Stomach (tissue), 8 donors: ENCODE measurements at regions not wholly inside any gene's neighbourhood (a gene's known extent, or its start where the extent isn't known, plus 50 kb on each side); places are given as distances from the start of the nearest gene placed in this dataset.

ENCODE experiments used
- DNase-seq, 2 donors: peaks; one replicate each; pipeline versions ENCODE4 v3.0.0 to v3.0.0-alpha.2; 2013 to 2019
- H3K27ac ChIP-seq, 5 donors: fragments of 200-600 bp in 4 of 5; sonication (generic) in 4 of 5; one replicate each; pipeline ENCODE4 v1.5.1; 2013 to 2019; ENCODE audit warnings: mild to moderate bottlenecking in 1 of 5, moderate library complexity in 1 of 5
- H3K27me3 ChIP-seq, 3 donors: fragments of 200-600 bp; sonication (generic); one replicate each; pipeline ENCODE4 v1.5.1; 2017 to 2019; ENCODE audit warnings: mixed run types in 1 of 3
- H3K36me3 ChIP-seq, 4 donors: fragments of 200-600 bp; sonication (generic); 1 replicate in 3 of 4; 2 replicates in 1 of 4; pipeline ENCODE4 v1.5.1; 2016 to 2019
- H3K4me1 ChIP-seq, 4 donors: fragments of 200-600 bp; sonication (generic); one replicate each; pipeline ENCODE4 v1.5.1; 2016 to 2019
- H3K4me3 ChIP-seq, 4 donors: fragments of 200-600 bp; sonication (generic) in 3 of 4; one replicate each; pipeline ENCODE4 v1.5.1; 2016 to 2019; ENCODE audit warnings: mild to moderate bottlenecking in 1 of 4
- H3K9me3 ChIP-seq, 4 donors: fragments of 200-600 bp; sonication (generic); one replicate each; pipeline ENCODE4 v1.5.1; 2016 to 2019
- CTCF ChIP-seq, 7 experiments: fragments of 450-650 bp in 4 of 7; fragments of 200-600 bp in 3 of 7; sonication (generic) in 3 of 7; IDR thresholded peaks; one replicate each; pipeline ENCODE4 v1.5.1; 2016 to 2019; ENCODE audit warnings: antibody characterized with exemption in 7 of 7, control low read depth in 2 of 7, mild to moderate bottlenecking in 1 of 7
- EP300 ChIP-seq: sonication (generic); formaldehyde crosslinking; IDR thresholded peaks from one replicate; pipeline ENCODE4 v1.6.1; 2017; ENCODE audit warnings: antibody characterized with exemption
- POLR2A ChIP-seq, 4 donors: fragments of 450-650 bp; IDR thresholded peaks; one replicate each; pipeline ENCODE4 v1.6.1; 2016; ENCODE audit warnings: antibody characterized with exemption in 4 of 4, control low read depth in 2 of 4, mild to moderate bottlenecking in 1 of 4, moderate library complexity in 1 of 4
- POLR2AphosphoS5 ChIP-seq, 3 donors: sonication (generic); formaldehyde crosslinking; IDR thresholded peaks; one replicate each; pipeline ENCODE4 v1.6.1; 2016; ENCODE audit warnings: antibody characterized with exemption in 3 of 3
- WGBS, 5 donors: extraction: QIAGEN DNeasy Blood & Tissue Kit in 3 of 5; methylation state at CpG; one replicate each; pipeline versions ENCODE4 v1.1.5 to v1.1.7; 2013 to 2018; 5-methylcytosine and 5-hydroxymethylcytosine counted together
- intact Hi-C: fragments of 100-400 bp; cut with DNase I; formaldehyde crosslinking; loops from one replicate; pipeline ENCODE4 v1.15.1; 2023; ENCODE audit warnings: low total_unique reads
- donor health status: healthy with polysubstance abuse.
- donor health status: Bipolar disorder and iron deficiency.
- donor health status: healthy.

GRCh38 chr11:134633276-134633675 is 221.2 kb upstream of the B3GAT1 start:
- Histone ChIP-seq H3K4me3 (no peak overlapping the region), H3K36me3 (no peaks in the 10 kb centered on the region), H3K27ac (no peak overlapping the region), H3K9me3 (no peaks in the 10 kb centered on the region), H3K27me3 (peaks cover 0 to 9% (median 0%) of the 10 kb centered on the region in 3 donors), H3K4me1 (no peaks in the 10 kb centered on the region)
- WGBS, 5 donors: 80 to 85% (median 83%) methylated on average over 6 of the region's 6 CpGs
- intact Hi-C loops: no loop called here
- no peak for TF ChIP-seq POLR2AphosphoS5 (IDR thresholded peaks at IDR 0.05)
- TF ChIP-seq EP300: no peak
- TF ChIP-seq POLR2A (IDR thresholded peaks at IDR 0.05): no peak
- TF ChIP-seq CTCF (IDR thresholded peaks at IDR 0.05): no peak
- no peak for DNase-seq

GRCh38 chr11:134632347-134633119 is 220.5 kb upstream of the B3GAT1 start:
- 77 to 81% (median 79%) methylated on average over 13 to 16 of the region's 16 CpGs for WGBS, 5 donors
- no peak overlapping the region for H3K27ac ChIP-seq
- intact Hi-C loops: no loop called here
- no peak for DNase-seq
- no peak overlapping the region for H3K4me3 ChIP-seq
- no peaks in the 10 kb centered on the region for H3K4me1 ChIP-seq
- peaks cover 0 to 15% (median 0%) of the 10 kb centered on the region in 3 donors for H3K27me3 ChIP-seq
- H3K9me3 ChIP-seq: no peaks in the 10 kb centered on the region
- TF ChIP-seq POLR2A (IDR thresholded peaks at IDR 0.05) (no peak), EP300 (no peak), POLR2AphosphoS5 (IDR thresholded peaks at IDR 0.05) (no peak), CTCF (IDR thresholded peaks at IDR 0.05) (no peak)
- H3K36me3 ChIP-seq: no peaks in the 10 kb centered on the region

- Histone ChIP-seq H3K4me1 (no peaks in the 10 kb centered on the region), H3K27ac (no peak overlapping the region), H3K27me3 (peaks cover 0 to 19% (median 0%) of the 10 kb centered on the region in 3 donors), H3K9me3 (no peaks in the 10 kb centered on the region), H3K36me3 (no peaks in the 10 kb centered on the region), H3K4me3 (no peak overlapping the region)
- no peak for DNase-seq
- intact Hi-C loops: no loop called here
- WGBS, 5 donors: 74 to 89% (median 80%) methylated on average over 13 of the region's 13 CpGs
- TF ChIP-seq EP300 (no peak), POLR2AphosphoS5 (IDR thresholded peaks at IDR 0.05) (no peak), POLR2A (IDR thresholded peaks at IDR 0.05) (no peak), CTCF (IDR thresholded peaks at IDR 0.05) (no peak)
Measured at GRCh38 chr11:134630861-134631260, 218.8 kb upstream of the B3GAT1 start.

GRCh38 chr11:134628426-134628825 is 216.4 kb upstream of the B3GAT1 start:
- H3K9me3 ChIP-seq: no peaks in the 10 kb centered on the region
- 88 to 95% (median 92%) methylated on average over 6 of the region's 6 CpGs for WGBS, 5 donors
- H3K36me3 ChIP-seq: no peaks in the 10 kb centered on the region
- no peak overlapping the region for H3K4me3 ChIP-seq
- no peak for TF ChIP-seq POLR2AphosphoS5 (IDR thresholded peaks at IDR 0.05)
- TF ChIP-seq EP300: no peak
- TF ChIP-seq CTCF (IDR thresholded peaks at IDR 0.05): no peak
- TF ChIP-seq POLR2A (IDR thresholded peaks at IDR 0.05): no peak
- H3K4me1 ChIP-seq: no peaks in the 10 kb centered on the region
- intact Hi-C loops: no loop called here
- no peak for DNase-seq
- H3K27me3 ChIP-seq: peaks cover 0 to 23% (median 0%) of the 10 kb centered on the region in 3 donors
- no peak overlapping the region for H3K27ac ChIP-seq
